HCT116 (cell line): ENCODE measurements at regions not wholly inside any gene's neighbourhood (a gene's known extent, or its start where the extent isn't known, plus 50 kb on each side); places are given as distances from the start of the nearest gene placed in this dataset.

ENCODE experiments used
- ATAC-seq: fragments of 200-7000 bp; cut with Tn5 transposase; 2 replicates; pipeline ENCODE4 v1.9.1; 2020; ENCODE audit warnings: mild to moderate bottlenecking, moderate library complexity
- BruUV-seq: library from RNA; stranded (reverse); fragments of 400-500 nt; replicated peaks from 2 replicates; lab custom pipeline; 2021; lab: Mats Ljungman, UMichigan
- CTCF ChIA-PET: fragments of 300-600 bp; sonication (Branson Sonifier 250); formaldehyde crosslinking; loops from one replicate; lab custom pipeline; 2021; ENCODE audit warnings: antibody characterized with exemption; lab: Charles Lee
- POLR2A ChIA-PET: fragments of 300-600, 350-600 bp; sonication (Branson Sonifier 250); formaldehyde crosslinking; loops from one replicate; lab custom pipeline; 2021; ENCODE audit warnings: antibody characterized with exemption; lab: Charles Lee
- RAD21 ChIA-PET, 2 experiments: fragments of 300-600 bp; sonication (Branson Sonifier 250); formaldehyde crosslinking; loops; one replicate each; lab custom pipeline; 2023; ENCODE audit warnings: low total read pairs in 2 of 2; ENCODE audit not compliant: uncharacterized antibody in 2 of 2, unreplicated experiment in 2 of 2, low non-redundant PET in 1 of 2; lab: Charles Lee
- DNase-seq: peaks from one replicate; pipeline ENCODE4 v3.0.0-alpha.2; 2010; ENCODE audit warnings: low read depth, low spot score
- H2AFZ ChIP-seq: fragments of 200-600 bp; shearing (Covaris generic), sonication (generic); 2 replicates; pipeline ENCODE4 v1.6.1; 2017; ENCODE audit warnings: low read depth, mixed run types, mixed read lengths, antibody characterized with exemption, low read length; ENCODE audit not compliant: poor library complexity, severe bottlenecking
- H3K27ac ChIP-seq: 2 replicates; pipeline ENCODE4 v1.5.1; 2012; ENCODE audit warnings: low read depth, low read length
- H3K27me3 ChIP-seq: fragments of 200-600 bp; sonication (generic); 2 replicates; pipeline ENCODE4 v1.6.1; 2016; ENCODE audit warnings: mixed run types, low read length, mixed read lengths; ENCODE audit not compliant: insufficient read depth
- H3K36me3 ChIP-seq, 2 experiments: fragments of 200-500 bp in 1 of 2; fragments of 200-600 bp in 1 of 2; sonication (Bioruptor generic) in 1 of 2; sonication (generic) in 1 of 2; 2 replicates each; pipeline versions ENCODE4 v1.5.1 to v1.6.1; 2014 to 2016; ENCODE audit warnings: low read length in 2 of 2, inconsistent platforms in 1 of 2, mixed read lengths in 1 of 2, mixed run types in 1 of 2; ENCODE audit not compliant: insufficient read depth in 2 of 2, control insufficient read depth in 1 of 2
- H3K4me1 ChIP-seq, 2 experiments: fragments of 200-600 bp in 1 of 2; sonication (generic) in 1 of 2; 2 replicates each; pipeline versions ENCODE4 v1.5.1 to v1.6.1; 2012 to 2017; ENCODE audit warnings: low read length in 2 of 2, inconsistent platforms in 1 of 2, mild to moderate bottlenecking in 1 of 2, mixed read lengths in 1 of 2, mixed run types in 1 of 2, moderate library complexity in 1 of 2; ENCODE audit not compliant: insufficient read depth in 2 of 2, control insufficient read depth in 1 of 2
- H3K4me2 ChIP-seq: fragments of 200-600 bp; sonication (generic); 2 replicates; pipeline ENCODE4 v1.6.1; 2017; ENCODE audit warnings: mixed run types, low read length, mixed read lengths
- H3K4me3 ChIP-seq, 2 experiments: fragments of 200-600 bp in 1 of 2; sonication (generic) in 1 of 2; replicated peaks in 1 of 2; 2 replicates each; pipeline ENCODE4 v1.5.1; 2011 to 2016; ENCODE audit warnings: low read length in 2 of 2, control low read depth in 1 of 2, low read depth in 1 of 2, mild to moderate bottlenecking in 1 of 2, mixed read lengths in 1 of 2, mixed run types in 1 of 2
- H3K79me2 ChIP-seq: fragments of 200-600 bp; sonication (generic); 2 replicates; pipeline ENCODE4 v1.6.1; 2017; ENCODE audit warnings: mild to moderate bottlenecking, mixed run types, low read length, moderate library complexity, mixed read lengths; ENCODE audit not compliant: insufficient read depth
- H3K9ac ChIP-seq: fragments of 200-600 bp; sonication (generic); 2 replicates; pipeline ENCODE4 v1.6.1; 2016; ENCODE audit warnings: low read length, mixed read lengths
- H3K9me2 ChIP-seq: fragments of 200-600 bp; sonication (generic), shearing (Covaris generic); 2 replicates; pipeline ENCODE4 v1.6.1; 2017; ENCODE audit warnings: mixed run types, mild to moderate bottlenecking, moderate library complexity; ENCODE audit not compliant: insufficient read depth
- H3K9me3 ChIP-seq, 2 experiments: fragments of 200-500 bp in 1 of 2; fragments of 200-600 bp in 1 of 2; sonication (Bioruptor generic) in 1 of 2; sonication (generic) in 1 of 2; 2 replicates each; pipeline ENCODE4 v1.6.1; 2014 to 2017; ENCODE audit warnings: low read length in 2 of 2, mixed read lengths in 2 of 2, inconsistent platforms in 1 of 2, low read depth in 1 of 2, mild to moderate bottlenecking in 1 of 2, mixed run types in 1 of 2, moderate library complexity in 1 of 2; ENCODE audit not compliant: control insufficient read depth in 1 of 2, insufficient read depth in 1 of 2
- H4K20me1 ChIP-seq: fragments of 200-600 bp; sonication (generic), shearing (Covaris generic); 2 replicates; pipeline ENCODE4 v1.6.1; 2017; ENCODE audit warnings: mixed run types, mild to moderate bottlenecking, moderate library complexity; ENCODE audit not compliant: insufficient read depth
- CBX3 ChIP-seq: IDR thresholded peaks from 2 replicates; pipeline ENCODE4 v1.6.1; 2012; ENCODE audit warnings: low read depth
- CEBPB ChIP-seq: IDR thresholded peaks from 2 replicates; pipeline ENCODE4 v1.6.1; 2012; ENCODE audit warnings: low read depth
- CTCF ChIP-seq, 3 experiments: fragments of 200-600 bp in 1 of 3; sonication (generic) in 1 of 3; IDR thresholded peaks in 2 of 3; conservative IDR thresholded peaks in 1 of 3; 2 replicates each; pipeline ENCODE4 v1.5.1; 2012 to 2017; ENCODE audit warnings: low read depth in 2 of 3, low read length in 2 of 3, antibody characterized with exemption in 1 of 3, borderline replicate concordance in 1 of 3, control low read depth in 1 of 3, mild to moderate bottlenecking in 1 of 3, mixed read lengths in 1 of 3, mixed run types in 1 of 3, moderate library complexity in 1 of 3; ENCODE audit not compliant: insufficient read depth in 1 of 3
- EGR1 ChIP-seq: IDR thresholded peaks from 2 replicates; pipeline ENCODE4 v1.6.1; 2012; ENCODE audit warnings: low read depth
- ELF1 ChIP-seq: IDR thresholded peaks from 2 replicates; pipeline ENCODE4 v1.6.1; 2012; ENCODE audit warnings: low read depth, borderline replicate concordance
- REST ChIP-seq: IDR thresholded peaks from 2 replicates; pipeline ENCODE4 v1.6.1; 2012; ENCODE audit warnings: low read depth
- TCF7L2 ChIP-seq: IDR thresholded peaks from 2 replicates; pipeline ENCODE4 v1.7.0; 2011; ENCODE audit warnings: borderline replicate concordance, inconsistent platforms; ENCODE audit not compliant: insufficient read depth, insufficient read length; ENCODE audit errors: extremely low read depth
- YY1 ChIP-seq: IDR thresholded peaks from 2 replicates; pipeline ENCODE4 v1.6.1; 2011; ENCODE audit warnings: low read length, low read depth, moderate library complexity, mild to moderate bottlenecking; ENCODE audit not compliant: insufficient replicate concordance; ENCODE audit errors: extremely low read depth
- ZBTB33 ChIP-seq: IDR thresholded peaks from 2 replicates; pipeline ENCODE4 v1.6.1; 2011; ENCODE audit warnings: mild to moderate bottlenecking, low read length, moderate library complexity; ENCODE audit not compliant: insufficient replicate concordance; ENCODE audit errors: extremely low read depth
- intact Hi-C: fragments of 100-400 bp; cut with micrococcal nuclease; formaldehyde crosslinking; loops from 2 replicates; pipeline ENCODE4 v1.10.0; 2022
- TF ChIP-seq, protein P1 (sequence below): IDR thresholded peaks from 2 replicates; pipeline ENCODE4 v1.6.1; 2012

DNA sequence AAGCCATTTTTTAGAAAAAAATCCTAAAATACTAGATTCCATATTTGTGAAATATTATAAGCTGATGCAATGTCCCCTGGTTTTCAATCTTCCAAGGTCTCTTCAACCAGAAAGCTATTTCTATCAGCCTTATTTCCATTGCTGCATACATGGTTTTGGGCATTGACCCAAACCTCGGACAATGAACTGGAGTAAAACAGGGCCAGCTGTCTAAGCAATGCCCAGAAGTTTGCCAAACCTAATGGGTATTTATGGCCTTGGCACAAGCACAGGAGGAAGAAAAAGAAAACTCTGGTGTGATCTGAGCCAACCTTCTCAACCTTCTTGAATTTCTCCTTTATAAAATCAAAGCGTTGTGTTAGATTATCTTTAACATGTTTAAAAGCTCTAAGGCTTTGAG lies 402.3 kb downstream of the DNAJB9 start:
- H3K79me2 ChIP-seq = no peaks in the 10 kb centered on the region
- no peaks in the 10 kb centered on the region for H3K4me1 ChIP-seq
- no peaks in the 10 kb centered on the region for H3K36me3 ChIP-seq
- no peak overlapping the region for H3K4me2 ChIP-seq
- DNase-seq = no peak
- H3K9me3 ChIP-seq = no peaks in the 10 kb centered on the region
- no peak overlapping the region for H3K4me3 ChIP-seq
- H2AFZ ChIP-seq = no peak overlapping the region
- no peak overlapping the region for H3K9ac ChIP-seq
- POLR2A ChIA-PET = no interaction called here
- H4K20me1 ChIP-seq = no peaks in the 10 kb centered on the region
- ATAC-seq = no peak
- TF ChIP-seq ZBTB33 (no peak), CEBPB (no peak), YY1 (no peak), CBX3 (no peak), CTCF (IDR thresholded peaks at IDR 0.05 in 2 of 3, conservative IDR thresholded peaks at IDR 0.05 in 1 of 3; ENCODE audit: borderline replicate concordance in 1 of 3, insufficient read depth in 1 of 3, low read depth in 2 of 3, low read length in 2 of 3) (no peak), EGR1 (no peak), REST (no peak), ELF1 (no peak), TCF7L2 (no peak)
- TF ChIP-seq, protein P1, sequence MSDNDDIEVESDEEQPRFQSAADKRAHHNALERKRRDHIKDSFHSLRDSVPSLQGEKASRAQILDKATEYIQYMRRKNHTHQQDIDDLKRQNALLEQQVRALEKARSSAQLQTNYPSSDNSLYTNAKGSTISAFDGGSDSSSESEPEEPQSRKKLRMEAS = no peak
- TF ChIP-seq, all 23 proteins: peak for 0
- ChIA-PET RAD21 (no interaction called here), CTCF (interaction anchor here (1.0 kb wide), 1 partner anchor 653 kb away, joined by 3 read pairs; no protein-coding TSS in a partner anchor)
- H3K27me3 ChIP-seq = no peaks in the 10 kb centered on the region
- no peak overlapping the region for H3K27ac ChIP-seq
- intact Hi-C loops = loop anchor here (5.0 kb wide), 1 partner anchor 870 kb away; no protein-coding TSS in a partner anchor
- no peaks in the 10 kb centered on the region for H3K9me2 ChIP-seq
- no TSS peak for BruUV-seq
